A673 (cell line): ENCODE measurements at regions not wholly inside any gene's neighbourhood (a gene's known extent, or its start where the extent isn't known, plus 50 kb on each side); places are given as distances from the start of the nearest gene placed in this dataset.

ENCODE experiments used
- BruUV-seq: library from RNA; stranded (reverse); fragments of 400-500 nt; replicated peaks from 2 replicates; lab custom pipeline; 2021; lab: Mats Ljungman, UMichigan
- CTCF ChIA-PET: fragments of 300-600 bp; sonication (Branson Sonifier 250); formaldehyde crosslinking; loops from one replicate; lab custom pipeline; 2022; ENCODE audit warnings: antibody characterized with exemption; lab: Charles Lee
- POLR2A ChIA-PET: fragments of 300-600 bp; sonication (Branson Sonifier 250); formaldehyde crosslinking; loops from one replicate; lab custom pipeline; 2022; ENCODE audit warnings: antibody characterized with exemption; ENCODE audit not compliant: low non-redundant PET; lab: Charles Lee
- DNase-seq: peaks from one replicate; pipeline ENCODE4 v3.0.0-alpha.2; 2015; ENCODE audit warnings: low spot score
- H3K27ac ChIP-seq: fragments of 200-600 bp; sonication (generic); 2 replicates; pipeline ENCODE4 v1.5.1; 2016; ENCODE audit warnings: mixed run types, low read depth, mild to moderate bottlenecking, mixed read lengths, antibody characterized with exemption, low read length; ENCODE audit not compliant: poor library complexity, severe bottlenecking
- H3K27me3 ChIP-seq: fragments of 200-600 bp; sonication (generic); replicated peaks from 2 replicates; pipeline ENCODE4 v1.6.1; 2017; ENCODE audit warnings: mixed run types, low read depth, mild to moderate bottlenecking, mixed read lengths, antibody characterized with exemption, low read length; ENCODE audit not compliant: insufficient read depth, poor library complexity
- H3K36me3 ChIP-seq: fragments of 200-600 bp; sonication (generic); 2 replicates; pipeline ENCODE4 v1.6.1; 2016; ENCODE audit warnings: mixed run types, mild to moderate bottlenecking, mixed read lengths, antibody characterized with exemption, low read length; ENCODE audit not compliant: insufficient read depth, poor library complexity, severe bottlenecking
- H3K4me1 ChIP-seq: fragments of 200-600 bp; sonication (generic); 2 replicates; pipeline ENCODE4 v1.6.1; 2017; ENCODE audit warnings: mixed run types, mild to moderate bottlenecking, mixed read lengths, antibody characterized with exemption, low read length; ENCODE audit not compliant: insufficient read depth, poor library complexity, severe bottlenecking
- H3K4me3 ChIP-seq: fragments of 200-600 bp; sonication (generic); 2 replicates; pipeline ENCODE4 v1.5.1; 2016; ENCODE audit warnings: low read depth, mixed run types, mild to moderate bottlenecking, mixed read lengths, low read length; ENCODE audit not compliant: poor library complexity, severe bottlenecking
- H3K9me3 ChIP-seq: fragments of 200-600 bp; sonication (generic); 2 replicates; pipeline ENCODE4 v1.6.1; 2016; ENCODE audit warnings: mixed run types, low read depth, mild to moderate bottlenecking, mixed read lengths, antibody characterized with exemption, low read length; ENCODE audit not compliant: poor library complexity, severe bottlenecking
- CTCF ChIP-seq: fragments of 300-800, 200-600 bp; sonication (generic); conservative IDR thresholded peaks from 2 replicates; pipeline ENCODE4 v1.5.1; 2017; ENCODE audit warnings: low read depth, mild to moderate bottlenecking, antibody characterized with exemption, low read length, moderate library complexity, mixed read lengths
- EZH2 ChIP-seq: fragments of 200-600 bp; sonication (generic); IDR thresholded peaks from 2 replicates; pipeline ENCODE4 v1.6.1; 2017; ENCODE audit warnings: borderline replicate concordance, low read depth, mild to moderate bottlenecking, mixed read lengths, antibody characterized with exemption, low read length; ENCODE audit not compliant: poor library complexity, severe bottlenecking
- intact Hi-C: fragments of 100-400 bp; cut with micrococcal nuclease; formaldehyde crosslinking; loops from one replicate; pipeline ENCODE4 v1.10.0; 2022; ENCODE audit not compliant: unreplicated experiment

GRCh38 chr10:10610171-10610570, 407.5 kb upstream of the CELF2 start:
- TF ChIP-seq EZH2 (no peak), CTCF (no peak)
- POLR2A ChIA-PET = no interaction called here
- Histone ChIP-seq H3K4me3 (no peak overlapping the region), H3K9me3 (no peaks in the 10 kb centered on the region), H3K27ac (no peak overlapping the region), H3K4me1 (no peaks in the 10 kb centered on the region), H3K36me3 (no peaks in the 10 kb centered on the region), H3K27me3 (no peaks in the 10 kb centered on the region)
- CTCF ChIA-PET = no interaction called here
- no TSS peak for BruUV-seq
- intact Hi-C loops = no loop called here
- no peak for DNase-seq

- Histone ChIP-seq H3K4me3 (no peak overlapping the region), H3K27ac (no peak overlapping the region), H3K4me1 (no peaks in the 10 kb centered on the region), H3K9me3 (no peaks in the 10 kb centered on the region), H3K27me3 (no peaks in the 10 kb centered on the region), H3K36me3 (no peaks in the 10 kb centered on the region)
- no peak for DNase-seq
- intact Hi-C loops = no loop called here
- ChIA-PET CTCF (no interaction called here), POLR2A (no interaction called here)
- no TSS peak for BruUV-seq
- no peak for TF ChIP-seq CTCF
- no peak for TF ChIP-seq EZH2
Measured at GRCh38 chr10:10612151-10612550, 405.5 kb upstream of the CELF2 start.

GRCh38 chr10:10613656-10614244, 403.9 kb upstream of the CELF2 start:
- TF ChIP-seq CTCF (no peak), EZH2 (no peak)
- Histone ChIP-seq H3K4me1 (no peaks in the 10 kb centered on the region), H3K9me3 (no peaks in the 10 kb centered on the region), H3K4me3 (no peak overlapping the region), H3K27me3 (no peaks in the 10 kb centered on the region), H3K36me3 (no peaks in the 10 kb centered on the region), H3K27ac (no peak overlapping the region)
- intact Hi-C loops = no loop called here
- BruUV-seq = no TSS peak
- ChIA-PET POLR2A (no interaction called here), CTCF (no interaction called here)
- DNase-seq = no peak
